ENCODE measurements at regions not wholly inside any gene's neighbourhood (a gene's known extent, or its start where the extent isn't known, plus 50 kb on each side); places are given as distances from the start of the nearest gene placed in this dataset.
A peak's percentile ranks its signal among the peaks of the same experiment; 100 is the strongest.
"Not testable (repeated sequence)": the region's sequence is repeated elsewhere in the genome, so short reads cannot be mapped to it uniquely, and the experiment has no call there.

DNA sequence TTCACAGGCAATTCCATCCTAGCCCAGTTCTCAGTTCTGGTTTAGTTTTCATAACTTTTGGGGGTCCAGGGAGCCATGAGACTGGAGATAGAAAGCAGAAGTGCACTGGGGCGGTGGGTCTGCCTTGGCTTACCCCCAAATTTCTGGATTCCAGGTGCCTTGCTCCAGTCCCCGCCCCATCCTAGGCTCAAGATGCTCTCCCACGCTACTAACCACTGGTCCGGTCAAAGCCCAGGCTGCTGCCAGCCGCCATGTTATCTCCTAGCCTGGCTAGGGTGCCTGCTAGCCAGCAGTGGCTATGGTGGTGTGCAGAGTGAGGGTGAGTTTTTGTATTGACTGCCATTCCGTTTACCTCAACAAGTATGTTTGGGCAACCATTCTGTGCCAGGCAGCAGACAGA, 107.6 kb upstream of the FOXD4L5 start:
- H3K4me1 ChIP-seq (ENCODE audit: control insufficient read depth in 1 of 2, insufficient read depth in 2 of 2, low read depth in 1 of 2, low read length in 1 of 2); DNase-seq; H3K27ac ChIP-seq (ENCODE audit: low read depth in 2 of 2, low read length in 1 of 2); H3K4me2 ChIP-seq; H3K27me3 ChIP-seq (ENCODE audit: insufficient read depth); H3K9ac ChIP-seq; H3K9me3 ChIP-seq; H2AFZ ChIP-seq (ENCODE audit: low read depth); H3K79me2 ChIP-seq (ENCODE audit: insufficient read depth); H3K4me3 ChIP-seq (ENCODE audit: low read depth in 2 of 2, low read length in 1 of 2); H3K36me3 ChIP-seq (replicated peaks in 1 of 2; ENCODE audit: control insufficient read depth in 1 of 2, insufficient read depth in 2 of 2, low read length in 1 of 2); POLR2A ChIA-PET; H4K20me1 ChIP-seq (ENCODE audit: insufficient read depth); H3F3A ChIP-seq (replicated peaks; ENCODE audit: insufficient read depth); CTCF ChIA-PET; H3K9me2 ChIP-seq: not testable (repeated sequence)
- 70% methylated on average over 3 of the region's 6 CpGs for WGBS (ENCODE audit: low lambda C conversion rate)

- H3K9me2 ChIP-seq; DNase-seq; H3K9me3 ChIP-seq; H2AFZ ChIP-seq (ENCODE audit: low read depth); H3K4me3 ChIP-seq (ENCODE audit: low read depth in 2 of 2, low read length in 1 of 2); POLR2A ChIA-PET; H3K9ac ChIP-seq; CTCF ChIA-PET; H3K27me3 ChIP-seq (ENCODE audit: insufficient read depth); H3F3A ChIP-seq (replicated peaks; ENCODE audit: insufficient read depth); H3K79me2 ChIP-seq (ENCODE audit: insufficient read depth); H3K4me1 ChIP-seq (ENCODE audit: control insufficient read depth in 1 of 2, insufficient read depth in 2 of 2, low read depth in 1 of 2, low read length in 1 of 2); H4K20me1 ChIP-seq (ENCODE audit: insufficient read depth); H3K36me3 ChIP-seq (replicated peaks in 1 of 2; ENCODE audit: control insufficient read depth in 1 of 2, insufficient read depth in 2 of 2, low read length in 1 of 2); H3K27ac ChIP-seq (ENCODE audit: low read depth in 2 of 2, low read length in 1 of 2); H3K4me2 ChIP-seq: not testable (repeated sequence)
- WGBS (ENCODE audit: low lambda C conversion rate) = 62% methylated on average over 17 of the region's 17 CpGs
These were observed 104.7 kb upstream of the FOXD4L5 start for GRCh38 chr9:65389710-65390109.

DNA sequence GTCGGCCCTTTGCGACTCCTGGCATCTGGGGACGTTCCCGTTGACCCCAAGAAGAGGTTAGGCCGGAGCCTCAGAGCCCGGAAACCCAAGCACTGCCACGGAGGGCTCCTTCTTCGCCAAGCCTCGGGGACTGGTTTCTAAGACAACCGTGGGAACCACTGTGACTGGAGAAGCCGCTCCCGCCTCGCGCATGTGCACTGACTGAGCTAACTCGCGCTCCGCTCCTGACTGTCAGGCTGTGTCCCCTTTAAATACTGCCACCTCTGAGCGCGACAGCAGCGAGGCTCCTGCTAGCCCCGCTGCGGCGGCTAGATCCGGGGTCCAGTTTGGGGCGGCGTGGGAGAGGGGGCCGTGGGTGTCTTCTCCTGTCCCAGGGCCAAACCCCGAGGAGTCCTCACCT, 104.2 kb upstream of the FOXD4L5 start:
- H4K20me1 ChIP-seq (ENCODE audit: insufficient read depth); H3K27me3 ChIP-seq (ENCODE audit: insufficient read depth); H3K9ac ChIP-seq; H3K4me2 ChIP-seq; H3K9me2 ChIP-seq; H3K4me1 ChIP-seq (ENCODE audit: control insufficient read depth in 1 of 2, insufficient read depth in 2 of 2, low read depth in 1 of 2, low read length in 1 of 2); H3K36me3 ChIP-seq (replicated peaks in 1 of 2; ENCODE audit: control insufficient read depth in 1 of 2, insufficient read depth in 2 of 2, low read length in 1 of 2); POLR2A ChIA-PET; H3K79me2 ChIP-seq (ENCODE audit: insufficient read depth); H3K9me3 ChIP-seq; CTCF ChIA-PET; H3F3A ChIP-seq (replicated peaks; ENCODE audit: insufficient read depth); H3K27ac ChIP-seq (ENCODE audit: low read depth in 2 of 2, low read length in 1 of 2); H2AFZ ChIP-seq (ENCODE audit: low read depth); H3K4me3 ChIP-seq (ENCODE audit: low read depth in 2 of 2, low read length in 1 of 2); DNase-seq: not testable (repeated sequence)
- 98% methylated on average over 8 of the region's 28 CpGs for WGBS (ENCODE audit: low lambda C conversion rate)

GRCh38 chr9:65386699-65387098, 101.7 kb upstream of the FOXD4L5 start:
- Histone ChIP-seq H3K9ac (peak overlapping the region; percentile 63), H3K4me3 (ENCODE audit: low read depth in 2 of 2, low read length in 1 of 2) (peak overlapping the region; percentile 56 to 66), H3K27ac (ENCODE audit: low read depth in 2 of 2, low read length in 1 of 2) (peak overlapping the region; percentile 57 to 72), H2AFZ (ENCODE audit: low read depth) (peak overlapping the region; percentile 92), H3K4me2 (peak overlapping the region; percentile 77)
- POLR2A ChIA-PET; H3K4me1 ChIP-seq (ENCODE audit: control insufficient read depth in 1 of 2, insufficient read depth in 2 of 2, low read depth in 1 of 2, low read length in 1 of 2); H3F3A ChIP-seq (replicated peaks; ENCODE audit: insufficient read depth); H3K36me3 ChIP-seq (replicated peaks in 1 of 2; ENCODE audit: control insufficient read depth in 1 of 2, insufficient read depth in 2 of 2, low read length in 1 of 2); H3K79me2 ChIP-seq (ENCODE audit: insufficient read depth); H4K20me1 ChIP-seq (ENCODE audit: insufficient read depth); H3K9me2 ChIP-seq; CTCF ChIA-PET; H3K27me3 ChIP-seq (ENCODE audit: insufficient read depth); H3K9me3 ChIP-seq: not testable (repeated sequence)
- peak; percentile 79 for TF ChIP-seq YY1 (IDR thresholded peaks at IDR 0.05; ENCODE audit: low read depth)
- TF ChIP-seq MXI1 (IDR thresholded peaks at IDR 0.05; ENCODE audit: low read depth, low read length) = 0 out of 2 replicates have a peak, but pooled peaks have one; percentile 12
- 0 out of 2 replicates have a peak, but pooled peaks have one; percentile 43 for TF ChIP-seq POLR2AphosphoS5 (IDR thresholded peaks at IDR 0.05; ENCODE audit: low read depth, low read length)
- TF ChIP-seq, protein P1, sequence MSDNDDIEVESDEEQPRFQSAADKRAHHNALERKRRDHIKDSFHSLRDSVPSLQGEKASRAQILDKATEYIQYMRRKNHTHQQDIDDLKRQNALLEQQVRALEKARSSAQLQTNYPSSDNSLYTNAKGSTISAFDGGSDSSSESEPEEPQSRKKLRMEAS (IDR thresholded peaks at IDR 0.05; ENCODE audit: low read depth) = peak; percentile 80
- peak; percentile 87 for TF ChIP-seq NRF1 (IDR thresholded peaks at IDR 0.05; ENCODE audit: low read depth, low read length)
- TF ChIP-seq CHD2 (IDR thresholded peaks at IDR 0.05; ENCODE audit: low read length, partially characterized antibody) = peak; percentile 28
- WGBS (ENCODE audit: low lambda C conversion rate) = 0% methylated on average over 3 of the region's 28 CpGs
- peak; percentile 80 for DNase-seq

Data from SK-N-SH (cell line).